Loucy (cell line): ENCODE measurements at regions not wholly inside any gene's neighbourhood (a gene's known extent, or its start where the extent isn't known, plus 50 kb on each side); places are given as distances from the start of the nearest gene placed in this dataset.

ENCODE experiments used
- H2AFZ ChIP-seq: fragments of 200-600 bp; sonication (generic); 2 replicates; pipeline ENCODE4 v1.6.0; 2016; ENCODE audit warnings: antibody characterized with exemption, mild to moderate bottlenecking, low read length, moderate library complexity
- H3F3A ChIP-seq: fragments of 200-600 bp; 2 replicates; pipeline ENCODE4 v1.6.0; 2016; ENCODE audit warnings: antibody characterized with exemption, low read depth, mild to moderate bottlenecking
- H3K27me3 ChIP-seq: fragments of 200-600 bp; sonication (generic); 2 replicates; pipeline ENCODE4 v1.6.1; 2014; ENCODE audit warnings: low read length, mild to moderate bottlenecking; ENCODE audit not compliant: insufficient read depth, poor library complexity, severe bottlenecking
- H3K36me3 ChIP-seq: fragments of 200-600 bp; sonication (generic); 2 replicates; pipeline ENCODE4 v1.6.1; 2016; ENCODE audit warnings: low read length; ENCODE audit not compliant: insufficient read depth
- H3K4me1 ChIP-seq: fragments of 200-600 bp; sonication (generic); 2 replicates; pipeline ENCODE4 v1.5.1; 2014; ENCODE audit warnings: low read length, mild to moderate bottlenecking; ENCODE audit not compliant: insufficient read depth, poor library complexity, severe bottlenecking
- H3K4me2 ChIP-seq: fragments of 200-600 bp; sonication (generic); 2 replicates; pipeline ENCODE4 v1.6.0; 2014; ENCODE audit warnings: antibody characterized with exemption, low read length, low read depth, mild to moderate bottlenecking; ENCODE audit not compliant: poor library complexity, severe bottlenecking
- H3K4me3 ChIP-seq: fragments of 200-600 bp; sonication (generic); 2 replicates; pipeline ENCODE4 v1.5.1; 2014; ENCODE audit warnings: low read length, mild to moderate bottlenecking, mixed read lengths; ENCODE audit not compliant: poor library complexity, severe bottlenecking
- H3K79me2 ChIP-seq: fragments of 200-600 bp; sonication (generic); 2 replicates; pipeline ENCODE4 v1.6.1; 2014; ENCODE audit warnings: low read length; ENCODE audit not compliant: insufficient read depth
- H3K9ac ChIP-seq: fragments of 200-600 bp; sonication (generic); 2 replicates; pipeline ENCODE4 v1.6.0; 2014; ENCODE audit warnings: mild to moderate bottlenecking, low read depth, low read length, moderate library complexity; ENCODE audit not compliant: poor library complexity, severe bottlenecking
- H3K9me2 ChIP-seq: fragments of 200-600 bp; sonication (generic); replicated peaks from 2 replicates; pipeline ENCODE4 v1.6.1; 2016; ENCODE audit warnings: low read depth, low read length, mixed read lengths
- H3K9me3 ChIP-seq: fragments of 200-600 bp; sonication (generic); 2 replicates; pipeline ENCODE4 v1.6.1; 2014; ENCODE audit warnings: mild to moderate bottlenecking, antibody characterized with exemption, low read length, low read depth; ENCODE audit not compliant: insufficient read depth
- H4K20me1 ChIP-seq: fragments of 200-600 bp; sonication (generic); 2 replicates; pipeline ENCODE4 v1.6.0; 2014; ENCODE audit warnings: antibody characterized with exemption, low read length, mild to moderate bottlenecking; ENCODE audit not compliant: insufficient read depth, poor library complexity, severe bottlenecking
- CTCF ChIP-seq: fragments of 200-600 bp; sonication (generic); conservative IDR thresholded peaks from 2 replicates; pipeline ENCODE4 v1.5.1; 2014; ENCODE audit warnings: mild to moderate bottlenecking, antibody characterized with exemption, low read length
- EZH2phosphoT487 ChIP-seq: fragments of 200-600 bp; IDR thresholded peaks from 2 replicates; pipeline ENCODE4 v1.6.1; 2018; ENCODE audit warnings: antibody characterized with exemption, mild to moderate bottlenecking, moderate library complexity, borderline replicate concordance

- H3K9ac ChIP-seq, result no peak overlapping the region
- H3K36me3 ChIP-seq, result no peaks in the 10 kb centered on the region
- H2AFZ ChIP-seq, result no peak overlapping the region
- H3K9me3 ChIP-seq, result no peaks in the 10 kb centered on the region
- no peaks in the 10 kb centered on the region for H3K79me2 ChIP-seq
- H3K4me3 ChIP-seq, result no peak overlapping the region
- H3K9me2 ChIP-seq, result no peaks in the 10 kb centered on the region
- H3K4me2 ChIP-seq, result no peak overlapping the region
- no peaks in the 10 kb centered on the region for H3K27me3 ChIP-seq
- H3F3A ChIP-seq, result no peaks in the 10 kb centered on the region
- H3K4me1 ChIP-seq, result no peaks in the 10 kb centered on the region
- no peak for TF ChIP-seq CTCF
- no peaks in the 10 kb centered on the region for H4K20me1 ChIP-seq
Observed at GRCh38 chr6:96743496-96743895, 93.8 kb downstream of the GPR63 start.

GRCh38 chr6:96742702-96743101 lies 94.6 kb downstream of the GPR63 start:
- no peaks in the 10 kb centered on the region for H3K27me3 ChIP-seq
- no peak overlapping the region for H3K9ac ChIP-seq
- H3K4me2 ChIP-seq, result no peak overlapping the region
- no peaks in the 10 kb centered on the region for H3K9me2 ChIP-seq
- H3K36me3 ChIP-seq, result no peaks in the 10 kb centered on the region
- TF ChIP-seq CTCF, result no peak
- TF ChIP-seq EZH2phosphoT487, result no peak
- H3F3A ChIP-seq, result no peaks in the 10 kb centered on the region
- no peaks in the 10 kb centered on the region for H4K20me1 ChIP-seq
- no peaks in the 10 kb centered on the region for H3K79me2 ChIP-seq
- H3K4me1 ChIP-seq, result no peaks in the 10 kb centered on the region
- no peak overlapping the region for H3K4me3 ChIP-seq
- no peaks in the 10 kb centered on the region for H3K9me3 ChIP-seq
- H2AFZ ChIP-seq, result no peak overlapping the region

- no peaks in the 10 kb centered on the region for H3K27me3 ChIP-seq
- H3F3A ChIP-seq, result no peaks in the 10 kb centered on the region
- H3K79me2 ChIP-seq, result no peaks in the 10 kb centered on the region
- H3K9me3 ChIP-seq, result no peaks in the 10 kb centered on the region
- H3K9ac ChIP-seq, result no peak overlapping the region
- H3K36me3 ChIP-seq, result no peaks in the 10 kb centered on the region
- no peaks in the 10 kb centered on the region for H3K4me1 ChIP-seq
- H4K20me1 ChIP-seq, result no peaks in the 10 kb centered on the region
- no peak overlapping the region for H2AFZ ChIP-seq
- H3K9me2 ChIP-seq, result no peaks in the 10 kb centered on the region
- TF ChIP-seq CTCF, result no peak
- no peak for TF ChIP-seq EZH2phosphoT487
- no peak overlapping the region for H3K4me3 ChIP-seq
- H3K4me2 ChIP-seq, result no peak overlapping the region
Observed at GRCh38 chr6:96735332-96735731, 101.9 kb downstream of the GPR63 start.
